HepG2 (cell line): ENCODE measurements at regions not wholly inside any gene's neighbourhood (a gene's known extent, or its start where the extent isn't known, plus 50 kb on each side); places are given as distances from the start of the nearest gene placed in this dataset.

ENCODE experiments used
- ATAC-seq: fragments of 200-7000 bp; cut with Tn5 transposase; 3 replicates; pipeline ENCODE4 v1.9.1; 2020; ENCODE audit warnings: mild to moderate bottlenecking, moderate library complexity
- BruUV-seq: library from RNA; stranded (reverse); fragments of 400-500 nt; replicated peaks from 2 replicates; lab custom pipeline; 2021; lab: Mats Ljungman, UMichigan
- CTCF ChIA-PET: fragments of 300-600 bp; formaldehyde crosslinking; extraction: SDS; loops from one replicate; lab custom pipeline; 2021; ENCODE audit warnings: low total read pairs, inconsistent platforms, low intra/inter-chr PET ratio; lab: Yijun Ruan, JAX
- POLR2A ChIA-PET: fragments of 350-600 bp; sonication (Branson Sonifier 250); formaldehyde crosslinking; loops from one replicate; lab custom pipeline; 2020; ENCODE audit warnings: antibody characterized with exemption, inconsistent platforms; lab: Yijun Ruan, JAX
- DNase-seq: peaks from one replicate; pipeline ENCODE4 v3.0.0-alpha.2; 2015; ENCODE audit warnings: low spot score
- FAIRE-seq: peaks from 3 replicates; lab custom pipeline; 2011; peaks lifted over from hg19 to GRCh38; lab: Jason Lieb, UNC
- H2AFZ ChIP-seq: one replicate; pipeline ENCODE4 v1.6.1; 2011; ENCODE audit warnings: low read length, inconsistent platforms
- H3K27ac ChIP-seq: fragments of 300-600 bp; 3 replicates; pipeline ENCODE4 v1.8.0; 2011; ENCODE audit warnings: mixed run types, mild to moderate bottlenecking, mixed read lengths, low read length, inconsistent platforms; ENCODE audit not compliant: insufficient read depth; ENCODE audit errors: extremely low read length
- H3K27me3 ChIP-seq, 2 experiments: fragments of 200-600 bp in 1 of 2; 2 replicates in 1 of 2; 3 replicates in 1 of 2; pipeline versions ENCODE4 v1.6.0 to v1.8.0; 2011; ENCODE audit warnings: low read length in 2 of 2, mild to moderate bottlenecking in 2 of 2, moderate library complexity in 2 of 2, inconsistent platforms in 1 of 2; ENCODE audit not compliant: insufficient read depth in 2 of 2, control insufficient read depth in 1 of 2
- H3K36me3 ChIP-seq, 2 experiments: fragments of 200-600 bp in 1 of 2; replicated peaks in 1 of 2; 2 replicates in 1 of 2; 3 replicates in 1 of 2; pipeline versions ENCODE4 v1.5.1 to v1.8.0; 2011; ENCODE audit warnings: low read length in 2 of 2, inconsistent platforms in 1 of 2; ENCODE audit not compliant: insufficient read depth in 2 of 2, control insufficient read depth in 1 of 2
- H3K4me1 ChIP-seq: 2 replicates; pipeline ENCODE4 v1.5.1; 2012; ENCODE audit warnings: low read length, inconsistent platforms; ENCODE audit not compliant: insufficient read depth
- H3K4me2 ChIP-seq: 2 replicates; pipeline ENCODE4 v1.6.0; 2011; ENCODE audit warnings: low read depth, low read length, inconsistent platforms
- H3K4me3 ChIP-seq, 3 experiments: fragments of 200-600 bp in 1 of 3; sonication (generic), shearing (Covaris generic) in 1 of 3; replicated peaks in 1 of 3; 2 replicates each; pipeline ENCODE4 v1.5.1; 2011 to 2016; ENCODE audit warnings: low read length in 3 of 3, inconsistent platforms in 2 of 3, low read depth in 2 of 3, mild to moderate bottlenecking in 2 of 3, control low read depth in 1 of 3, mixed read lengths in 1 of 3; ENCODE audit not compliant: insufficient read depth in 1 of 3
- H3K79me2 ChIP-seq: one replicate; pipeline ENCODE4 v1.6.1; 2011; ENCODE audit warnings: low read length, inconsistent platforms; ENCODE audit not compliant: insufficient read depth
- H3K9ac ChIP-seq: 2 replicates; pipeline ENCODE4 v1.6.0; 2011; ENCODE audit warnings: mild to moderate bottlenecking, low read depth, low read length, inconsistent platforms; ENCODE audit not compliant: insufficient read depth
- H3K9me3 ChIP-seq: 2 replicates; pipeline ENCODE4 v1.5.1; 2012; ENCODE audit warnings: mild to moderate bottlenecking, low read length
- H4K20me1 ChIP-seq: 2 replicates; pipeline ENCODE4 v1.6.0; 2011; ENCODE audit warnings: inconsistent platforms, mild to moderate bottlenecking, low read length, moderate library complexity; ENCODE audit not compliant: insufficient read depth
- AHR ChIP-seq: IDR thresholded peaks from 2 replicates; pipeline ENCODE4 v1.6.1; 2018; ENCODE audit warnings: missing genetic modification reagents, missing compliant biosample characterization
- CEBPB ChIP-seq: IDR thresholded peaks from 2 replicates; pipeline ENCODE4 v1.6.1; 2011; ENCODE audit warnings: low read depth, low read length, improper control_type of control experiment, borderline replicate concordance
- EED ChIP-seq: sonication (generic); formaldehyde crosslinking; IDR thresholded peaks from 2 replicates; pipeline ENCODE4 v1.5.0; 2020; ENCODE audit warnings: mild to moderate bottlenecking, missing genetic modification reagents
- ESRRA ChIP-seq: sonication (generic); formaldehyde crosslinking; IDR thresholded peaks from 2 replicates; pipeline ENCODE4 v1.5.1; 2020; ENCODE audit warnings: mild to moderate bottlenecking, low read depth, missing genetic modification reagents
- ETV5 ChIP-seq: IDR thresholded peaks from 2 replicates; pipeline ENCODE4 v1.6.1; 2018; ENCODE audit warnings: missing biosample characterization, missing genetic modification reagents, inconsistent platforms, borderline replicate concordance
- IKZF1 ChIP-seq: fragments of 450-650 bp; IDR thresholded peaks from 2 replicates; pipeline ENCODE4 v1.7.1; 2016
- ZMYM2 ChIP-seq: sonication (generic); formaldehyde crosslinking; IDR thresholded peaks from 2 replicates; pipeline ENCODE4 v1.8.0; 2022; ENCODE audit warnings: mild to moderate bottlenecking, missing genetic modification reagents
- ZNF205 ChIP-seq: IDR thresholded peaks from 2 replicates; pipeline ENCODE4 v1.6.1; 2018; ENCODE audit warnings: missing biosample characterization, missing genetic modification reagents
- ZNF484 ChIP-seq: sonication (generic); formaldehyde crosslinking; IDR thresholded peaks from 2 replicates; pipeline ENCODE4 v1.5.1; 2020; ENCODE audit warnings: mild to moderate bottlenecking, low read depth, missing genetic modification reagents, borderline replicate concordance
- ZNF512B ChIP-seq: sonication (generic); formaldehyde crosslinking; IDR thresholded peaks from 2 replicates; pipeline ENCODE4 v1.5.1; 2020; ENCODE audit warnings: missing genetic modification reagents, mild to moderate bottlenecking, borderline replicate concordance
- ZSCAN20 ChIP-seq: sonication (generic); formaldehyde crosslinking; IDR thresholded peaks from 2 replicates; pipeline ENCODE4 v1.4.0; 2020; ENCODE audit warnings: missing genetic modification reagents, mild to moderate bottlenecking, borderline replicate concordance
- WGBS: methylation state at CpG from one replicate; pipeline ENCODE4 v1.1.6; 2017; ENCODE audit warnings: low lambda C conversion rate; 5-methylcytosine and 5-hydroxymethylcytosine counted together
- in situ Hi-C: cut with HindIII; loops from 2 replicates; pipeline ENCODE4 v1.10.0; 2017; ENCODE audit warnings: low pct_unique_long_range_greater_than_20kb; ENCODE audit not compliant: extremely low pct_ligation_motif_present
- intact Hi-C: fragments of 100-400 bp; cut with micrococcal nuclease; formaldehyde crosslinking; loops from one replicate; pipeline ENCODE4 v1.10.0; 2022; ENCODE audit not compliant: unreplicated experiment
- TF ChIP-seq, protein P1 (sequence below): sonication (generic); formaldehyde crosslinking; IDR thresholded peaks from 2 replicates; pipeline ENCODE4 v1.5.1; 2020; ENCODE audit warnings: mild to moderate bottlenecking, missing genetic modification reagents, moderate library complexity

GRCh38 chr2:34317797-34318196, 718.7 kb upstream of the FAM98A start:
- WGBS, result under 1% methylated on average over 3 of the region's 3 CpGs
- no TSS peak for BruUV-seq
- in situ Hi-C loops (no loop called here), intact Hi-C loops (no loop called here)
- TF ChIP-seq ZMYM2 (no peak), ZSCAN20 (no peak), IKZF1 (no peak), ZNF484 (CRISPR knock-in tag) (no peak), ZNF512B (CRISPR knock-in tag) (no peak), EED (CRISPR knock-in tag) (no peak), ETV5 (CRISPR knock-in tag) (no peak), ESRRA (CRISPR knock-in tag) (no peak), CEBPB (no peak), ZNF205 (CRISPR knock-in tag) (no peak), AHR (CRISPR knock-in tag) (no peak)
- TF ChIP-seq, protein P1, sequence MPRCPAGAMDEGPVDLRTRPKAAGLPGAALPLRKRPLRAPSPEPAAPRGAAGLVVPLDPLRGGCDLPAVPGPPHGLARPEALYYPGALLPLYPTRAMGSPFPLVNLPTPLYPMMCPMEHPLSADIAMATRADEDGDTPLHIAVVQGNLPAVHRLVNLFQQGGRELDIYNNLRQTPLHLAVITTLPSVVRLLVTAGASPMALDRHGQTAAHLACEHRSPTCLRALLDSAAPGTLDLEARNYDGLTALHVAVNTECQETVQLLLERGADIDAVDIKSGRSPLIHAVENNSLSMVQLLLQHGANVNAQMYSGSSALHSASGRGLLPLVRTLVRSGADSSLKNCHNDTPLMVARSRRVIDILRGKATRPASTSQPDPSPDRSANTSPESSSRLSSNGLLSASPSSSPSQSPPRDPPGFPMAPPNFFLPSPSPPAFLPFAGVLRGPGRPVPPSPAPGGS (CRISPR knock-in tag), result no peak
- H3K4me2 ChIP-seq, result no peak overlapping the region
- H2AFZ ChIP-seq, result no peak overlapping the region
- no peaks in the 10 kb centered on the region for H3K9me3 ChIP-seq
- no peak for FAIRE-seq
- H3K4me3 ChIP-seq, result no peak overlapping the region
- H3K27ac ChIP-seq, result no peak overlapping the region
- H3K36me3 ChIP-seq, result no peaks in the 10 kb centered on the region
- no peaks in the 10 kb centered on the region for H3K4me1 ChIP-seq
- DNase-seq, result no peak
- no peaks in the 10 kb centered on the region for H3K27me3 ChIP-seq
- no peaks in the 10 kb centered on the region for H4K20me1 ChIP-seq
- no peaks in the 10 kb centered on the region for H3K79me2 ChIP-seq
- no peak overlapping the region for H3K9ac ChIP-seq
- ATAC-seq, result no peak
- ChIA-PET CTCF (no interaction called here), POLR2A (no interaction called here)
